ENCODE measurements at regions not wholly inside any gene's neighbourhood (a gene's known extent, or its start where the extent isn't known, plus 50 kb on each side); places are given as distances from the start of the nearest gene placed in this dataset.

DNA sequence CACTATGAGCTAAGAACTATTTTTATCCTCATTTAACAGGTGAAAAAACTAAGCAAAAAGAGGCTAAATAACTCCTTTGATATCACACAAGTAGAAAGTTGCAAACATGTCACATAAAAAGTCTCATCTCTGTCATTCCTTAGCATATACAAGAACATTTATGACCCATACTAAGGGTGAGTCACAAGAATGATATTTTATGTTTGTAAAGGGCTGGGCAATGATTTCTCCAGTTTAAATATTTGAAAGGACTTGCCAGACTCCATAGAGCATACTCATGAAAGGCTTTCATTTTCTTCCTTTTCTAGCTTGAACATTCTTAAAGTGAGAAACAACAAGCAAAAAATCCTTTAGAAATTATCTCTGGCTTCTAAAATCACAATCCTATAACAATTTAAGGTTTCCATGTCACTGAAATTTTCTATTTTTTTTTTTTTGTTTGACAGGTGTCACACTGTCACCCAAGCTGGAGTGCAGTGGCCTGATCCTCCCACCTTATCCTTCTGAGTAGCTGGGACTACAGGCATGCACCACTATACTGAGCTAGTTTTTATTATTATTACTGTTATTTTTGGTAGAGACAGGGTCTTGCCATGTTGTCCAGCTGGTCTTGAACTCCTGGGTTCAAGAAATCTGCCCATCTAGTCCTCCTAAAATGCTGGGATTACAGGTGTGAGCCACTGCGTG, 338.0 kb upstream of the KHDRBS2 start:
- H3K36me3 Mint-ChIP-seq: no peaks in the 10 kb centered on the region
- ATAC-seq (replicated peaks) (no peak), DNase-seq (no peak)
- peaks cover 0 to 4% of the 10 kb centered on the region in 2 donors for H3K27me3 Mint-ChIP-seq
- H3K9me3 Mint-ChIP-seq: peaks cover 0 to 2% of the 10 kb centered on the region in 2 donors
- H3K27ac Mint-ChIP-seq: no peak overlapping the region
- H3K4me3 Mint-ChIP-seq: no peak overlapping the region
- no peaks in the 10 kb centered on the region for H3K4me1 Mint-ChIP-seq

DNA sequence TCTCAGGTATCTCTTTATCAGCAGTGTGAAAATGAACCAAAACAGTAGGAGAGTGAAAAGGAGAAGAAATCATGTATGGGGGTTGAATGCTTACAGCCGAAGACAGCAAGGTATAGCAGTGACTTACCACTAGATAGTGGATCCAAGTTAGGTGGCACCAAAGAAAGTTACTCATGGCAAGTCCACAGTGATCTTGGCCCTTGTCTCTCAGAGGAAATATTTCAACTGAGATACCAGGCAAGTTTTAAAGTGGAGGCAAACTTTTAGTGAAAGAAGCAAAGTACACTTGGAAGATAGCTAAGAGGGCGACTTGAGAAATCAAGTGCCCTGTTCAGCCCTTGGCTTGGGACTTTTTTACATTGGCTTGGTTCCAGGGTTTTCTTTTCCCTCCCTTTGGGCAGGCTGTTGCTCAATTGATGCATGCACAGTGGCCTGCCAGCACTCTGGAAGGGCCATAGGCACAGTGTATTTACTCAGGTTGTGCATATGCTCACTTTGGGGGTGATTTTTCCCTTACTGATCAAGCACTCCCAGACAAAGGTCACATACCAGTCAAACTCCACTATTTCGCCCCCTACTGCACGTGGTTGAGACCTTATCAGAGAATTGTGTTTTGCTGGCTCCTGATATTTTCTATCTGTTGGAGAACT, 329.5 kb upstream of the KHDRBS2 start:
- Mint-ChIP-seq H3K4me3 (no peak overlapping the region), H3K9me3 (peaks cover 5 to 8% of the 10 kb centered on the region in 2 donors), H3K27me3 (peaks cover 0 to 4% of the 10 kb centered on the region in 2 donors)

DNA sequence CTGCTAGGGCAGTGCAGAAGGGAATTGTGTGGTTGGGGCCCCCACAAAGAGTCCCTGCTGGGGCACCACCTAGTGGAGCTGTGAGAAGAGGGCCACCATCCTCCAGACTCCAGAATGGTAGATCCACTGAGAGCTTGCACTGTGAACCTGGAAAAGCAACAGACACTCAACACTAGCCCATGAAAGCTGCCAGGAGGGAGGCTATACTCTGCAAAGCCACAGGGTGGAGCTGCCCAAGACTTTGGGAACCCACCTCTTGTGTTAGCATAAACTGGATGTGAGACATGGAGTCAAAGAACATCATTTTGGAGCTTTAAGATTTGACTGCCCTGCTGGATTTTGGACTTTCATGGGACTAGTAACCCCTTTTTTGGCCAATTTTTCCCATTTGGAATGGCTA, 328.4 kb upstream of the KHDRBS2 start:
- DNase-seq (no peak), ATAC-seq (replicated peaks) (no peak)
- no peak overlapping the region for H3K4me3 Mint-ChIP-seq
- H3K27me3 Mint-ChIP-seq: peaks cover 0 to 4% of the 10 kb centered on the region in 2 donors
- peaks cover 2 to 8% of the 10 kb centered on the region in 2 donors for H3K4me1 Mint-ChIP-seq
- no peak overlapping the region for H3K27ac Mint-ChIP-seq
- peaks cover 0 to 3% of the 10 kb centered on the region in 2 donors for H3K36me3 Mint-ChIP-seq
- peaks cover 10 to 12% of the 10 kb centered on the region in 2 donors for H3K9me3 Mint-ChIP-seq

More for the DNA sequence above, 329.5 kb upstream of the KHDRBS2 start:
- no peak for ATAC-seq (replicated peaks)
- no peak for DNase-seq
- H3K27ac Mint-ChIP-seq: no peak overlapping the region
- H3K4me1 Mint-ChIP-seq: peaks cover 2 to 7% of the 10 kb centered on the region in 2 donors
- peaks cover 0 to 1% of the 10 kb centered on the region in 2 donors for H3K36me3 Mint-ChIP-seq

DNA sequence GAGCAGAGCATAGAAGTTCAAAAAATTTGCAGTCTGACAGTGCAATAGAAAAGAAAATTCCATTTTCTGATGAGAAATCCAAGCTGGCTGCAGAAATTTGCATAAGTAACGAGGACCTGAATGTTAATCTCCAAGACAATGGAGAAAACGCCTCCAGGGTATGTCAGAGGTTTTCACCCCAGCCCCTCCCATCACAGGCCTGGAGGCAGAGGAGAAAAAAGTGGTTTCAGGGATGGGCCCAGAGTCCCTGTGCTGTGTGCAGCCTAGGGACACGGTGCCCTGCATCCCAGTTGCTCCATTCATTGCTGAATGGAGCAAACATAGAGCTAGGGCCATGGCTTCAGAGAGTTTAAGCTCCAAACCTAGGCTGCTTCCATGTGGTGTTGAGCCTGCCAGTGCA, 327.9 kb upstream of the KHDRBS2 start:
- no peak overlapping the region for H3K27ac Mint-ChIP-seq
- H3K27me3 Mint-ChIP-seq: peaks cover 4% of the 10 kb centered on the region in 2 donors
- no peak overlapping the region for H3K4me3 Mint-ChIP-seq
- peaks cover 10 to 12% of the 10 kb centered on the region in 2 donors for H3K9me3 Mint-ChIP-seq
- no peak for ATAC-seq (replicated peaks)
- no peak for DNase-seq
- H3K4me1 Mint-ChIP-seq: peaks cover 2 to 8% of the 10 kb centered on the region in 2 donors
- H3K36me3 Mint-ChIP-seq: peaks cover 0 to 3% of the 10 kb centered on the region in 2 donors

DNA sequence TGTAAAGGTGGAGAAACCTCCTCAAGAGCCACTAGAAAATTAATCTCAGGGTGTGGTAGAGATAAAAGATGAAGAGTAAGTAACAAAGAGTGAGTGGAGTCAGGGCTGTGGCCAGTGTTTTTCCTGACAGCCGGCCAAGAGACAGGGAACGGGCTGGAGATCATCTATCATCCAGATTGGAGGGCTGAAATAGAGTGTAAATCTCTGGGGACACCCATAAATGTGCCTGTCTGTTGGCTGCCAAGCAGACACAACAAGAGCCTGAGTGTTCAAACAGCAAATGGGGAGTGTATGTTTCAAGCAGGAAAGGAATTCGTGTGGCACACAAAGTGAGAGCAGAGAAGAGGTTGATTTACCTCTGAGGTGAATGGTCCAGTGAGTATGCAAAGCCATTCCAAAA, 326.4 kb upstream of the KHDRBS2 start:
- Mint-ChIP-seq H3K36me3 (peaks cover 0 to 3% of the 10 kb centered on the region in 2 donors), H3K27ac (no peak overlapping the region), H3K4me3 (no peak overlapping the region), H3K9me3 (peaks cover 10 to 12% of the 10 kb centered on the region in 2 donors), H3K27me3 (peaks cover 4 to 8% of the 10 kb centered on the region in 2 donors), H3K4me1 (peaks cover 2 to 8% of the 10 kb centered on the region in 2 donors)
- ATAC-seq (replicated peaks) (no peak), DNase-seq (no peak)

DNA sequence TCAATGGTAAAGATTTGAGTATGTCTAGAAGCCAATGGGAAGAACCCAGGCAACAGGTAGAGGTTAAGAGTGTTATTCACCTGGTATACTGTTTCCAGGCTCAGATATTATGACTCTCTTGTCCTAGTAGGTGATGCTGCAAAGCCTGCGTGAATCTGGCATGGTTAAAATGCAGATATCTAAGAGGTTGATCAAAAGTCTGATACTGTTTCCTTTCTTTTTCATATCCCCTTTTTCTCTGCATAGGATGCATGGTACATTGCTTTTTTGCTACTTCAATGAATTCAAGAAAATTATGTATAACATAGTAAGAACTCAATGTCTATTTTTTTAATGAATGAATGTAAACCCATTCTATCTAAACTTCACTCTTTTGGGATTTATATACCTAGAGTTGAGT, 284.3 kb upstream of the KHDRBS2 start:
- Mint-ChIP-seq H3K9me3 (no peaks in the 10 kb centered on the region), H3K4me3 (no peak overlapping the region), H3K27me3 (no peaks in the 10 kb centered on the region), H3K36me3 (no peaks in the 10 kb centered on the region), H3K27ac (no peak overlapping the region), H3K4me1 (peaks cover 13 to 27% of the 10 kb centered on the region in 2 donors)
- ATAC-seq (replicated peaks) (peak; percentile 73), DNase-seq (no peak)

DNA sequence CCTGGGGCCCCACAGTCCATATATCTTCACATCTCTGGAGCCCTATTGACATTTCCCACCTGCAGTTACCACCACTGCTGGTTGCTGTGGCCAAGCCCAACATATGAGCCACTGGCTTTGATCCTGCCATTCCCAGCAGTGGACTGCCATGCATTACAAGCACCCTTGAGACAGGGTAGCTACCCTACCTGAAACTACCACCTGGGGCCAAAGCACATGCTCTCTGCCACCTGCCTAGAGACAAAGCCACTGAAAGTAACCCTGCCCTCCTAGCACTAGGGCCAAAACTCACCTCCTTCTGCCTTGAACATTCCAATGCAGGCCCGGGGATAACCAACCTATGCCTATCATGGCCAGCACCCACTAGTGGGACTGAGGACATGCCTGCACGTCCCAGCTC, 255.5 kb upstream of the KHDRBS2 start:
- no peaks in the 10 kb centered on the region for H3K4me1 Mint-ChIP-seq
- no peak for ATAC-seq (replicated peaks)
- no peaks in the 10 kb centered on the region for H3K36me3 Mint-ChIP-seq
- no peaks in the 10 kb centered on the region for H3K27me3 Mint-ChIP-seq
- H3K4me3 Mint-ChIP-seq: no peak overlapping the region
- no peak for DNase-seq
- no peaks in the 10 kb centered on the region for H3K9me3 Mint-ChIP-seq
- no peak overlapping the region for H3K27ac Mint-ChIP-seq

DNA sequence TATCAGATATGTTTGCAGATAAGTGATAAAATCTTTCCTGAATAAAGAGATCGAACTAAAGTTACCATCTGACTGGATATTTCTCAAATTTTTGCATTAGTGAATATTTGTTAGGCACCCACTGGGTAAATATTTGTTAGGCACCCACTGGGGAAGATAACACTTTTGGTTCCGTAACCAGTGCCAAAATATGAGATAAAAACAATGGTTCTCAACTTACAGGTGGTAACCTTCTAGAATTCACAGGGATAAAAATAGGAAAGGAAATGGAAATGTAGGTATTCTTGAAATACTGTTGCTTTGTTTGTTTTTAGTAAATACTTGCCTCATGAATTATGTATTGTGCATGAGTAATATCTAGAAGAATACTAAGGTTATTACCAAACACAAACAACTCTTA, 245.0 kb upstream of the KHDRBS2 start:
- peaks cover 4 to 5% of the 10 kb centered on the region in 2 donors for H3K9me3 Mint-ChIP-seq
- H3K36me3 Mint-ChIP-seq: no peaks in the 10 kb centered on the region
- H3K27me3 Mint-ChIP-seq: no peaks in the 10 kb centered on the region
- H3K27ac Mint-ChIP-seq: no peak overlapping the region
- ATAC-seq (replicated peaks) (no peak), DNase-seq (no peak)
- no peak overlapping the region for H3K4me3 Mint-ChIP-seq
- H3K4me1 Mint-ChIP-seq: peaks cover 7 to 10% of the 10 kb centered on the region in 2 donors

DNA sequence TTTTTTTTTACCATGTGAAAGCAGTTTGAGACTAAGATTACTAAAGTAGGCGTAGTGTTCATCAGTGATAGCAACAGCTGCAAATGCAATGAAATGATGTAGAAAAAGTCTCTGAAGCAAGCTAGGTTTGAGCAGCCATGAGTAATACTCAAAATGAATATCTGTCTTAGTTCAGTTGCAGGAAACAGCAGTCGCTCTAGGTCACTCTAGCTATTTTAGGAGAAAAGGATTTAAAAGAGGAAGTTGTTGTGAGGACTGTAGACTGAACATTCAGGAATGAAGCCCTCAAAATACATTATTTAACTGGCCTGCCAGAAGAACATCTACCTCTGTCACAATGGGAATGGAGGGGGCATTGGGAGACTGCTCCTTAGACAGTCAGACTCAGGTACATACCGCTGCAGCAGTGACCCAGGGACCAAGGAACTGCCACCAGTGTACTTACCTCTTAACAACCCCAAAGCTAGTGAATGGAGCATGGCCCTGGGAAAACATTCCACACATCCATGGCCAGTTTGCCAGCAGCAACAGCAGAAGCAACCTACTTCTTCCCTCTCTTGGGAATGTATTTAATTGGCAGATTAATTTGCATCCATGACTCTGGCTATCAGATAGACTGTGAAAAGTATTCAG, 243.0 kb upstream of the KHDRBS2 start:
- H3K27me3 Mint-ChIP-seq: no peaks in the 10 kb centered on the region
- DNase-seq: no peak
- peaks cover 4 to 5% of the 10 kb centered on the region in 2 donors for H3K9me3 Mint-ChIP-seq
- ATAC-seq (replicated peaks): peak; percentile 64 to 72
- no peak overlapping the region for H3K27ac Mint-ChIP-seq
- H3K4me1 Mint-ChIP-seq: peaks cover 7 to 10% of the 10 kb centered on the region in 2 donors
- no peaks in the 10 kb centered on the region for H3K36me3 Mint-ChIP-seq
- no peak overlapping the region for H3K4me3 Mint-ChIP-seq

DNA sequence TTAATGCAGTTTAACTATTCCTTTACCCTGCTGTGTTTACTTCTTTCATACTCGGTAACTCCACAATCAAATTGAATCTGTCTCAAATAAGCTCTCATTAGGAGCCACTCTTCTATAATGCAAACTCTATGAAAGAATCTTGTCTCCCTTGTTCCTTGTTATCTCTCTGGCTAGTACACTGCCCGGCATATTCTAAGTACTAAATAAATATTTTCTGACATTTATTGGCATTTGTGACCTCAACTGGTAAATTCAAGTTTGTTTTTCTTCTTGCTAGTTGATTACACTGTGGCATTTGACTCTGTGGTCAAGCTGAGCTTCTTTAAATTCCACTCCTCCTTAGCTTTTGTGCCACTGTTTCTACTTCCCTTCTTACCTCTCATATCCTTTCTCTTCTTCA, 237.6 kb upstream of the KHDRBS2 start:
- H3K4me3 Mint-ChIP-seq: no peak overlapping the region
- H3K36me3 Mint-ChIP-seq: no peaks in the 10 kb centered on the region
- H3K27me3 Mint-ChIP-seq: no peaks in the 10 kb centered on the region
- peaks cover 1 to 4% of the 10 kb centered on the region in 2 donors for H3K9me3 Mint-ChIP-seq
- DNase-seq (no peak), ATAC-seq (replicated peaks) (no peak)
- H3K27ac Mint-ChIP-seq: no peak overlapping the region
- peaks cover 1 to 2% of the 10 kb centered on the region in 2 donors for H3K4me1 Mint-ChIP-seq

DNA sequence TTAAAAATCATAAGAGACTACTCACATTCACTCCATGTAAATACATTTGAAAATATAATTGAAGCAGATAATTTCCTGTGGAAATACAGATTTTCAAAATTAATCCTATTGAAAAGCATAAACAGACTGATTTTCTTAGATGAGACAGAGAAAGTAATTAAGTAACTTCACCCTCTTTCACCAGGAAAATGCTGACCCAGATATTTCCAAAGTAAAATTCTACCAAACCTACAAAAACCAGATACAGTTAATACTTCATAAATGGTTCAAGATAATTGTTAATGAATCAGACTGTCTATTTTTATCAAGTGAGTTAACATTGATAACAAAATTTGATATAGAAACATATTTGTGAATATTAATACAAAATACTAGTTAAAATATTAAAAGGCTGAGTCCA, 233.5 kb upstream of the KHDRBS2 start:
- DNase-seq: no peak
- Mint-ChIP-seq H3K9me3 (no peaks in the 10 kb centered on the region), H3K36me3 (no peaks in the 10 kb centered on the region), H3K4me1 (peaks cover 10 to 16% of the 10 kb centered on the region in 2 donors), H3K27me3 (no peaks in the 10 kb centered on the region), H3K4me3 (no peak overlapping the region), H3K27ac (no peak overlapping the region)
- ATAC-seq (replicated peaks): no peak

DNA sequence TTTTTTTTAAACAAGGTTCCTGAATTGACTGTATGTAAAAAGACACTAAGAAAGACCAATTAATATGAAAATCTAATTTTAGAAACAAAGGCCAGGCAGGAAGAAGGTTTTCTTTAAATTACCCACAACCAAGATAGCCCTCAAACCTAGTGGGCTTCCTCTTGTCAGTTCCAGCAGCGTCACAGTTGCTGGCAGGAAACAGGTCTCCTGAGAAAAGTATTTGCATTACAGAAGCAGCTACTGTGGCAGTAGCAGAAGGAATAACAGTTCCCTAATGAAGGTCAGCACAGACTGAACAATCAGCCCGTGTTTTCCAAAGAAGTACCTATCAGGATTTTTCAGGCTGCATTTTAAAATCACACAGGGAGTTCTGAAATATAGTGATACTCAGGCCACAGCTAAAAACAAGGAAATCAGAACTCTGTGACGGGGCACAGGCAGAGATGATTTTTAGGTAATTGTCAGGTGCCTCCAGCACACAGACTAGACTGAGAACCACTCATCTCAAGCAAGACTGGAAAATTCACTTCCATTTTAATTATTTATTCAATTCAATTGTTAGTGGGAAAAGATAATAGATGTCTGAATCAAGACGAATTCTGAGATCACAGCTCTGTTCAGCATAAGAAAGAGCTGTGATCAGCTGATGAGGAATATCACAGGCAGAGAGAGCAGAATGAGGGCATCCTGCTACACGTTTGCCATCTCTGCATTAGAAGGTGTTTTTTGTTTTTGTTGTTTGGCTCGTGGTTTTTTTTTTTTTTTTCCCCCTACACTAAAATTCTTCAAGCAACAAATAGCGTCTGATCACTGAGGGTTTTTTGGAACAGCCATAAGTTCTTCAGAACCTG, 230.5 kb upstream of the KHDRBS2 start:
- H3K27ac Mint-ChIP-seq: no peak overlapping the region
- H3K4me3 Mint-ChIP-seq: no peak overlapping the region

DNA sequence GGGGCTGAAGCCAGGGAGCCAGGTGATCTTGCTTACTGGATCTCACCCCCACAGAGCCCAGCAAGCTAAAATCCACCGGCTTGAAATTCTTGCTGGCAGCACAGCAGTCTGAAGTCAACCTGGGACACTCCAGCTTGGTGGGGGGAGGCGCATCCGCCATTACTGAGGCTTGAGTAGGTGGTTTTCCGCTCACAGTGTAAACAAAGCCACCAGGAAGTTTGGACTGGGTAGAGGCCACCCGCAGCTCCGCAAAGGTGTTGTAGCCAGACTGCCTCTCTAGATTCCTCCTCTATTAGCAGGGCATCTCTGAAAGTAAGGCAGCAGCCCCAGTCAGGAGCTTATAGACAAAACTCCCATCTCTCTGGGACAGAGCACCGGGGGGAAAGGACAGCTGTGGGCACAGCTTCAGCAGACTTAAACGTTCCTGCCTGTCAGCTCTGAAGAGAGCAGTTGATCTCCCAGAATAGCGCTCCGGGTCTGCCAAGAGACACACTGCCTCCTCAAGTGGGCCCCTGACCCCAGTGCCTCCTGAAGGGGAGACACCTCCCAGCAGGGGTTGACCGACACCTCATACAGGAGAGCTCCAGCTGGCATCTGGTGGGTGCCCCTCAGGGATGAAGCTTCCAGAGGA, 206.3 kb upstream of the KHDRBS2 start:
- peaks cover 11 to 14% of the 10 kb centered on the region in 2 donors for H3K27me3 Mint-ChIP-seq
- peaks cover 0 to 4% of the 10 kb centered on the region in 2 donors for H3K36me3 Mint-ChIP-seq
- H3K4me3 Mint-ChIP-seq: no peak overlapping the region
- H3K4me1 Mint-ChIP-seq: no peaks in the 10 kb centered on the region
- DNase-seq (no peak), ATAC-seq (replicated peaks) (no peak)
- H3K27ac Mint-ChIP-seq: no peak overlapping the region
- H3K9me3 Mint-ChIP-seq: peaks cover 7 to 10% of the 10 kb centered on the region in 2 donors

More for the DNA sequence above, 230.5 kb upstream of the KHDRBS2 start:
- ATAC-seq (replicated peaks) (peak; percentile 71 to 88), DNase-seq (no peak)
- H3K9me3 Mint-ChIP-seq: no peaks in the 10 kb centered on the region
- peaks cover 10 to 16% of the 10 kb centered on the region in 2 donors for H3K4me1 Mint-ChIP-seq
- no peaks in the 10 kb centered on the region for H3K36me3 Mint-ChIP-seq
- H3K27me3 Mint-ChIP-seq: no peaks in the 10 kb centered on the region

DNA sequence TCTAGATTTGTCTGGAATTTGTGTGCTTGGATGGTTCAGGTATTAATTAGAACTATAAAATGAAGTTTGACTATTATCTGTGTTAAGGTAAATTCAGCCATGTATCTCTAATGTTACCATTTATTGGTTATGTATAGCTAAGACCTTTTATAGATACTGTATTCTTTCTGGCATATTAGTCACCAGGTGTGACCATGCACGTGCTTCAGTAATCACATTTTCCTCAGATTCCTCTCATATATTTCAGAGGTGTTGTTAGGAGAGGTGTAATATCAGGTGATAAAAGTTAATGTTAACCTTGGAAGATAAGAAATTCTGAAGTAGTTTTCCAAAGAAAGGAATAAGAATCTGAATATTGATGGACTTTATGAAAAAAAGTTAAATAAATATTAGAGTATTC, 194.5 kb upstream of the KHDRBS2 start:
- no peak overlapping the region for H3K4me3 Mint-ChIP-seq
- no peaks in the 10 kb centered on the region for H3K9me3 Mint-ChIP-seq
- no peak for ATAC-seq (replicated peaks)
- no peaks in the 10 kb centered on the region for H3K27me3 Mint-ChIP-seq
- no peaks in the 10 kb centered on the region for H3K36me3 Mint-ChIP-seq
- no peak for DNase-seq
- H3K4me1 Mint-ChIP-seq: no peaks in the 10 kb centered on the region
- H3K27ac Mint-ChIP-seq: no peak overlapping the region
